ENCODE measurements at regions not wholly inside any gene's neighbourhood (a gene's known extent, or its start where the extent isn't known, plus 50 kb on each side); places are given as distances from the start of the nearest gene placed in this dataset.
"Not testable (repeated sequence)": the region's sequence is repeated elsewhere in the genome, so short reads cannot be mapped to it uniquely, and the experiment has no call there.

- Mint-ChIP-seq H3K4me1 (no peaks in the 10 kb centered on the region), H3K9me3 (no peaks in the 10 kb centered on the region)
These were observed 749.9 kb downstream of the ZBBX start for GRCh38 chr3:166630190-166630589.

GRCh38 chr3:166613365-166613764 is 766.7 kb downstream of the ZBBX start:
- Mint-ChIP-seq H3K4me3 (no peak overlapping the region), H3K27me3 (ENCODE audit: low read depth) (no peaks in the 10 kb centered on the region), H3K9me3 (no peaks in the 10 kb centered on the region), H3K4me1 (no peaks in the 10 kb centered on the region), H3K36me3 (ENCODE audit: low read depth) (no peaks in the 10 kb centered on the region), H3K27ac (no peak overlapping the region)
- no peak for TF ChIP-seq CTCF (IDR thresholded peaks at IDR 0.05; ENCODE audit: unreplicated experiment in 3 of 3)

More at GRCh38 chr3:166630190-166630589, 749.9 kb downstream of the ZBBX start:
- Mint-ChIP-seq H3K4me3 (no peak overlapping the region), H3K36me3 (ENCODE audit: low read depth) (no peaks in the 10 kb centered on the region), H3K27ac (no peak overlapping the region), H3K27me3 (ENCODE audit: low read depth) (no peaks in the 10 kb centered on the region)
- no peak for TF ChIP-seq CTCF (IDR thresholded peaks at IDR 0.05; ENCODE audit: unreplicated experiment in 3 of 3)

- not testable (repeated sequence) for H3K9me3 Mint-ChIP-seq; H3K27ac Mint-ChIP-seq; H3K36me3 Mint-ChIP-seq (ENCODE audit: low read depth); H3K27me3 Mint-ChIP-seq (ENCODE audit: low read depth); H3K4me3 Mint-ChIP-seq; H3K4me1 Mint-ChIP-seq
These were observed 767.3 kb downstream of the ZBBX start for GRCh38 chr3:166612761-166613160.

GRCh38 chr3:166607933-166608521 is 770.8 kb upstream of the BCHE start:
- Mint-ChIP-seq H3K4me1 (no peaks in the 10 kb centered on the region), H3K27me3 (ENCODE audit: low read depth) (no peaks in the 10 kb centered on the region), H3K36me3 (ENCODE audit: low read depth) (no peaks in the 10 kb centered on the region), H3K9me3 (no peaks in the 10 kb centered on the region), H3K4me3 (no peak overlapping the region), H3K27ac (no peak overlapping the region)
- TF ChIP-seq CTCF (IDR thresholded peaks at IDR 0.05; ENCODE audit: unreplicated experiment in 3 of 3): no peak

GRCh38 chr3:166606988-166607387 is 769.8 kb upstream of the BCHE start:
- Mint-ChIP-seq H3K27ac (no peak overlapping the region), H3K4me1 (no peaks in the 10 kb centered on the region), H3K4me3 (no peak overlapping the region), H3K9me3 (no peaks in the 10 kb centered on the region), H3K27me3 (ENCODE audit: low read depth) (no peaks in the 10 kb centered on the region), H3K36me3 (ENCODE audit: low read depth) (no peaks in the 10 kb centered on the region)
- TF ChIP-seq CTCF (IDR thresholded peaks at IDR 0.05; ENCODE audit: unreplicated experiment in 3 of 3): no peak

GRCh38 chr3:166593776-166594175 is 756.6 kb upstream of the BCHE start:
- Mint-ChIP-seq H3K4me1 (no peaks in the 10 kb centered on the region), H3K27me3 (ENCODE audit: low read depth) (no peaks in the 10 kb centered on the region)

More at GRCh38 chr3:166593776-166594175, 756.6 kb upstream of the BCHE start:
- TF ChIP-seq CTCF (IDR thresholded peaks at IDR 0.05; ENCODE audit: unreplicated experiment in 3 of 3): no peak
- H3K36me3 Mint-ChIP-seq (ENCODE audit: low read depth): no peaks in the 10 kb centered on the region
- H3K9me3 Mint-ChIP-seq: no peaks in the 10 kb centered on the region
- H3K27ac Mint-ChIP-seq: no peak overlapping the region
- no peak overlapping the region for H3K4me3 Mint-ChIP-seq

Data from nephron (organoid).